ENCODE measurements at regions not wholly inside any gene's neighbourhood (a gene's known extent, or its start where the extent isn't known, plus 50 kb on each side); places are given as distances from the start of the nearest gene placed in this dataset.

DNA sequence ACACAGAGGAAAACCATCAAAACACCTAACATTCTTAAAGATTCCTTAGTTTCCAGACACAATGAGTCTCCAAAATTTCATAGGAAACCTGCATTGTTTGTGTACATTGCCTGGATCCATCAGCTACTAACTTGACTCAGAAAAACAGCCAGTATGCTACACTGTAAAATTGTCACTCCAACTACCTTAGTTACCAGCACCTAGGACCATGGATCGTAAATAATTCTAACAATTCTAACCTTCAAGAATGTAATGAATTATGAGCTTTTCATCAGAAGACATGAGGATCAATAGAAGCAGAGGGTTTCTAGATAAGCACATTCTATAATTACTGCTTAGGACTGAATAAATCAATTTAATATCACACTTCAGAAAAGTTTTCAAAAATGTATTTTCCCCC lies 851.5 kb downstream of the SORCS1 start:
- Histone ChIP-seq H3K36me3 (no peaks in the 10 kb centered on the region), H3K4me3 (no peak overlapping the region), H3K27me3 (no peaks in the 10 kb centered on the region), H3K4me1 (no peaks in the 10 kb centered on the region), H3K9me3 (no peaks in the 10 kb centered on the region), H3K27ac (no peak overlapping the region)
- intact Hi-C loops (cut with DNase I): no loop called here
- TF ChIP-seq POLR2AphosphoS5 (IDR thresholded peaks at IDR 0.05; ENCODE audit: insufficient read depth in 1 of 2, low read depth in 1 of 2): no peak
- no peak for DNase-seq (ENCODE audit: extremely low spot score in 2 of 2)

DNA sequence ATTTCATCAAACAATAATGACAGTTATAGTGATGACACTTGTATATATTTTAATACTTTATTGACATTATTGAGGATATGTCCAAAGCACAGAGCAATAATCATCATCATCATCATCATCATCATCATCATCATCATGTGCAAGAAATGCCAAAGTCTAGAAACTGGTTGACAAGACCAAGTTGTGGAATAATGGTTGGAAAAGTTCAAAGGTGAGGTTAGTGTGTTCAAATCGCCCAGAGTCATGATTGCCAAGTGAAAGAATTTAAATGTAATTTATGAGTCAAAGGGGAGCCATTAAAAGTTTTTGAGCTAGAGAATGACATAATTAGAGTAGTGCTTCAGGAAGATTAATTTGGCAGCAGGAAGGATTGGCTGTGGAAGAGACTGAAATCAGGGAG lies 852.4 kb downstream of the SORCS1 start:
- Histone ChIP-seq H3K4me3 (no peak overlapping the region), H3K4me1 (no peaks in the 10 kb centered on the region), H3K27ac (no peak overlapping the region), H3K9me3 (no peaks in the 10 kb centered on the region), H3K36me3 (no peaks in the 10 kb centered on the region), H3K27me3 (no peaks in the 10 kb centered on the region)
- no peak for TF ChIP-seq POLR2AphosphoS5 (IDR thresholded peaks at IDR 0.05; ENCODE audit: insufficient read depth in 1 of 2, low read depth in 1 of 2)
- TF ChIP-seq POLR2A (IDR thresholded peaks at IDR 0.05): no peak
- TF ChIP-seq, protein P1, sequence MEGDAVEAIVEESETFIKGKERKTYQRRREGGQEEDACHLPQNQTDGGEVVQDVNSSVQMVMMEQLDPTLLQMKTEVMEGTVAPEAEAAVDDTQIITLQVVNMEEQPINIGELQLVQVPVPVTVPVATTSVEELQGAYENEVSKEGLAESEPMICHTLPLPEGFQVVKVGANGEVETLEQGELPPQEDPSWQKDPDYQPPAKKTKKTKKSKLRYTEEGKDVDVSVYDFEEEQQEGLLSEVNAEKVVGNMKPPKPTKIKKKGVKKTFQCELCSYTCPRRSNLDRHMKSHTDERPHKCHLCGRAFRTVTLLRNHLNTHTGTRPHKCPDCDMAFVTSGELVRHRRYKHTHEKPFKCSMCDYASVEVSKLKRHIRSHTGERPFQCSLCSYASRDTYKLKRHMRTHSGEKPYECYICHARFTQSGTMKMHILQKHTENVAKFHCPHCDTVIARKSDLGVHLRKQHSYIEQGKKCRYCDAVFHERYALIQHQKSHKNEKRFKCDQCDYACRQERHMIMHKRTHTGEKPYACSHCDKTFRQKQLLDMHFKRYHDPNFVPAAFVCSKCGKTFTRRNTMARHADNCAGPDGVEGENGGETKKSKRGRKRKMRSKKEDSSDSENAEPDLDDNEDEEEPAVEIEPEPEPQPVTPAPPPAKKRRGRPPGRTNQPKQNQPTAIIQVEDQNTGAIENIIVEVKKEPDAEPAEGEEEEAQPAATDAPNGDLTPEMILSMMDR (IDR thresholded peaks at IDR 0.05): no peak
- intact Hi-C loops (cut with DNase I): no loop called here
- DNase-seq (ENCODE audit: extremely low spot score in 2 of 2): no peak

DNA sequence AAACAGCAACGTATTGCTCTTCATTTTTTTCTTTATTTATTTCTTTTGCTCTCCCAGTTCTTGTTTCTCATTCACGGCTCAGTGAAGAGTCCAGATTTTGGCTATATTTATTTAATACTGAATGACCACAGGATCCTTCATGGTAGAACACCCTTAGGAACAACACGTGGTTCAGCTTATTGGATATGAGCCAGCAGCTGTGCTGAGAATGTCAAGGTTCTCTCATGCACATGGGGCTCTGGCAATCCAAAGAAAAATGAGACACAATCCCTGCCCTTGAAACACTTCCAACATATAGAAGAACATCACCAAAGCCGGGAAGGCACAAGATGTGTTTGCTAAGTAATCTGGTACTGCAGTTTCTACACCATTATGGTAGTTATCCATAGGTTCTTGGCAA lies 852.9 kb downstream of the SORCS1 start:
- TF ChIP-seq POLR2AphosphoS5 (IDR thresholded peaks at IDR 0.05; ENCODE audit: insufficient read depth in 1 of 2, low read depth in 1 of 2) (no peak), POLR2A (IDR thresholded peaks at IDR 0.05) (no peak)
- TF ChIP-seq, protein P1 (IDR thresholded peaks at IDR 0.05): no peak
- Histone ChIP-seq H3K9me3 (no peaks in the 10 kb centered on the region), H3K36me3 (no peaks in the 10 kb centered on the region), H3K27me3 (no peaks in the 10 kb centered on the region), H3K4me3 (no peak overlapping the region), H3K27ac (no peak overlapping the region), H3K4me1 (no peaks in the 10 kb centered on the region)
- intact Hi-C loops (cut with DNase I): no loop called here
- no peak for DNase-seq (ENCODE audit: extremely low spot score in 2 of 2)

- no peaks in the 10 kb centered on the region for H3K36me3 ChIP-seq
- H3K27me3 ChIP-seq: no peaks in the 10 kb centered on the region
- H3K27ac ChIP-seq: no peak overlapping the region
- intact Hi-C loops (cut with DNase I): no loop called here
- H3K4me1 ChIP-seq: no peaks in the 10 kb centered on the region
- H3K4me3 ChIP-seq: no peak overlapping the region
- no peak for TF ChIP-seq POLR2A (IDR thresholded peaks at IDR 0.05)
- no peak for TF ChIP-seq POLR2AphosphoS5 (IDR thresholded peaks at IDR 0.05; ENCODE audit: insufficient read depth in 1 of 2, low read depth in 1 of 2)
- TF ChIP-seq, protein P1 (IDR thresholded peaks at IDR 0.05): no peak
- H3K9me3 ChIP-seq: no peaks in the 10 kb centered on the region
- DNase-seq (ENCODE audit: extremely low spot score in 2 of 2): no peak
These were observed 853.9 kb downstream of the SORCS1 start for GRCh38 chr10:106310596-106310995.

DNA sequence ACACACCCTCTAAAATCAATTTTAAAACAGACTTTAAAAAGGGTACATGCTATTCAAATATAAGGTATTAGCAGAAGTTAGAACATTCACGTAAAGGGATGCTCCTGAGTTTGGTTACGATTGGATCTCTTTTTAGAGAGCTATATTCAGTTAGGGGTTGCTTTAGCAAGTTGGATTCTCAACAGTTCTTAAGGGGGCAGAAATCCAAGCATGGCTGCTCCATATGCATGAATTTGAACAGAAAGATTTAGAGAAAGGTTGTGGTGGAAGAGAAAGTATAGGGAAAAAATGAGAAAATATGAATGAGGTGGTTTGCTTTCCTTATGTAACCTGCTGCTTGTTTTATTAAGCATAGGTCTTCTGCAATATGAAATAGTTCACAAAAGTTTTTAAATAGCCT lies 855.1 kb downstream of the SORCS1 start:
- no peak overlapping the region for H3K4me3 ChIP-seq
- H3K27me3 ChIP-seq: no peaks in the 10 kb centered on the region
- TF ChIP-seq POLR2A (IDR thresholded peaks at IDR 0.05): no peak
- TF ChIP-seq, protein P1 (IDR thresholded peaks at IDR 0.05): no peak
- no peak for TF ChIP-seq POLR2AphosphoS5 (IDR thresholded peaks at IDR 0.05; ENCODE audit: insufficient read depth in 1 of 2, low read depth in 1 of 2)
- no peak overlapping the region for H3K27ac ChIP-seq
- no peaks in the 10 kb centered on the region for H3K4me1 ChIP-seq
- intact Hi-C loops (cut with DNase I): no loop called here
- no peaks in the 10 kb centered on the region for H3K36me3 ChIP-seq
- H3K9me3 ChIP-seq: no peaks in the 10 kb centered on the region
- DNase-seq (ENCODE audit: extremely low spot score in 2 of 2): no peak

- TF ChIP-seq, protein P1 (IDR thresholded peaks at IDR 0.05): no peak
- TF ChIP-seq POLR2AphosphoS5 (IDR thresholded peaks at IDR 0.05; ENCODE audit: insufficient read depth in 1 of 2, low read depth in 1 of 2) (no peak), POLR2A (IDR thresholded peaks at IDR 0.05) (no peak)
- Histone ChIP-seq H3K27me3 (no peaks in the 10 kb centered on the region), H3K36me3 (no peaks in the 10 kb centered on the region), H3K27ac (no peak overlapping the region), H3K4me1 (no peaks in the 10 kb centered on the region), H3K9me3 (no peaks in the 10 kb centered on the region), H3K4me3 (no peak overlapping the region)
- intact Hi-C loops (cut with DNase I): no loop called here
- DNase-seq (ENCODE audit: extremely low spot score in 2 of 2): no peak
These were observed 856.2 kb downstream of the SORCS1 start for GRCh38 chr10:106308284-106308683.
